Karpas-422 (cell line): ENCODE measurements at regions not wholly inside any gene's neighbourhood (a gene's known extent, or its start where the extent isn't known, plus 50 kb on each side); places are given as distances from the start of the nearest gene placed in this dataset.
A peak's percentile ranks its signal among the peaks of the same experiment; 100 is the strongest.
"Not testable (repeated sequence)": the region's sequence is repeated elsewhere in the genome, so short reads cannot be mapped to it uniquely, and the experiment has no call there.

Source experiments
- DNase-seq: peaks from one replicate; pipeline ENCODE4 v3.0.0-alpha.2; 2015
- H2AFZ ChIP-seq: fragments of 200-600 bp; sonication (generic); 2 replicates; pipeline ENCODE4 v1.6.1; 2014; ENCODE audit warnings: antibody characterized with exemption, low read length, mixed read lengths
- H3K27ac ChIP-seq: fragments of 200-600 bp; sonication (generic); 2 replicates; pipeline ENCODE4 v1.5.1; 2014; ENCODE audit warnings: mild to moderate bottlenecking, low read length, moderate library complexity
- H3K27me3 ChIP-seq: fragments of 200-600 bp; sonication (generic); 2 replicates; pipeline ENCODE4 v1.6.1; 2014; ENCODE audit warnings: low read length, mixed read lengths
- H3K36me3 ChIP-seq: fragments of 200-600 bp; sonication (generic); 2 replicates; pipeline ENCODE4 v1.6.1; 2014; ENCODE audit warnings: low read length, mixed read lengths; ENCODE audit not compliant: insufficient read depth
- H3K4me1 ChIP-seq: fragments of 200-600 bp; sonication (generic); 2 replicates; pipeline ENCODE4 v1.6.1; 2014; ENCODE audit warnings: mild to moderate bottlenecking, low read length, mixed read lengths
- H3K4me2 ChIP-seq: fragments of 200-600 bp; sonication (generic); 2 replicates; pipeline ENCODE4 v1.6.1; 2014; ENCODE audit warnings: low read length, low read depth, mild to moderate bottlenecking; ENCODE audit not compliant: poor library complexity, severe bottlenecking
- H3K4me3 ChIP-seq: fragments of 200-600 bp; sonication (generic); 2 replicates; pipeline ENCODE4 v1.5.1; 2014; ENCODE audit warnings: mild to moderate bottlenecking, antibody characterized with exemption, low read length, mixed read lengths
- H3K79me2 ChIP-seq: fragments of 200-600 bp; sonication (generic); 2 replicates; pipeline ENCODE4 v1.6.1; 2014; ENCODE audit warnings: mild to moderate bottlenecking, low read length, mixed read lengths
- H3K9ac ChIP-seq: fragments of 200-600 bp; sonication (generic); 2 replicates; pipeline ENCODE4 v1.6.0; 2014; ENCODE audit warnings: low read length
- H3K9me2 ChIP-seq: fragments of 200-600 bp; sonication (generic), shearing (Covaris generic); replicated peaks from 2 replicates; pipeline ENCODE4 v1.6.0; 2014; ENCODE audit warnings: mild to moderate bottlenecking, low read length, moderate library complexity; ENCODE audit not compliant: insufficient read depth
- H3K9me3 ChIP-seq: fragments of 300-700, 200-600 bp; sonication (generic); 2 replicates; pipeline ENCODE4 v1.6.1; 2014; ENCODE audit warnings: low read length, mixed read lengths
- H4K20me1 ChIP-seq: fragments of 200-600 bp; sonication (generic); 2 replicates; pipeline ENCODE4 v1.6.1; 2014; ENCODE audit warnings: mild to moderate bottlenecking, antibody characterized with exemption, low read length, low read depth; ENCODE audit not compliant: insufficient read depth

GRCh38 chrX:65451663-65452062, 82.9 kb downstream of the LAS1L start:
- Histone ChIP-seq H3K4me1 (no peaks in the 10 kb centered on the region), H3K27ac (no peak overlapping the region), H4K20me1 (no peaks in the 10 kb centered on the region), H3K4me3 (no peak overlapping the region), H2AFZ (no peak overlapping the region), H3K79me2 (no peaks in the 10 kb centered on the region), H3K9me3 (no peaks in the 10 kb centered on the region), H3K27me3 (no peaks in the 10 kb centered on the region), H3K4me2 (no peak overlapping the region), H3K36me3 (no peaks in the 10 kb centered on the region), H3K9me2 (no peaks in the 10 kb centered on the region), H3K9ac (no peak overlapping the region)
- peak; percentile 81 for DNase-seq

- Histone ChIP-seq H3K9me2 (no peaks in the 10 kb centered on the region), H3K4me3 (no peak overlapping the region), H2AFZ (no peak overlapping the region), H4K20me1 (no peaks in the 10 kb centered on the region), H3K4me1 (no peaks in the 10 kb centered on the region), H3K9ac (no peak overlapping the region), H3K36me3 (no peaks in the 10 kb centered on the region), H3K27me3 (no peaks in the 10 kb centered on the region), H3K27ac (no peak overlapping the region), H3K79me2 (no peaks in the 10 kb centered on the region), H3K9me3 (peaks cover 11% of the 10 kb centered on the region; the same call in 1 of the 2 replicates), H3K4me2 (no peak overlapping the region)
- DNase-seq, result no peak
These were observed 114.4 kb downstream of the LAS1L start for GRCh38 chrX:65420154-65420553.

- H3K9me2 ChIP-seq, H3K27me3 ChIP-seq, DNase-seq, H3K27ac ChIP-seq, H3K79me2 ChIP-seq, H3K36me3 ChIP-seq, H3K9me3 ChIP-seq, H3K4me2 ChIP-seq, H2AFZ ChIP-seq, H3K9ac ChIP-seq, H3K4me3 ChIP-seq, H3K4me1 ChIP-seq, H4K20me1 ChIP-seq: not testable (repeated sequence)
These were observed 126.9 kb downstream of the LAS1L start for GRCh38 chrX:65407662-65408061.

GRCh38 chrX:65407157-65407626, 127.4 kb downstream of the LAS1L start:
- no peak overlapping the region for H3K4me3 ChIP-seq
- H4K20me1 ChIP-seq, result no peaks in the 10 kb centered on the region
- no peak for DNase-seq
- H3K4me1 ChIP-seq, result no peaks in the 10 kb centered on the region
- H3K9me2 ChIP-seq, result no peaks in the 10 kb centered on the region
- no peak overlapping the region for H3K9ac ChIP-seq
- H3K27me3 ChIP-seq, result no peaks in the 10 kb centered on the region
- H3K4me2 ChIP-seq, result no peak overlapping the region
- no peak overlapping the region for H3K27ac ChIP-seq
- no peaks in the 10 kb centered on the region for H3K36me3 ChIP-seq
- H3K9me3 ChIP-seq, result peaks cover 4% of the 10 kb centered on the region; the same call in 1 of the 2 replicates
- no peaks in the 10 kb centered on the region for H3K79me2 ChIP-seq
- no peak overlapping the region for H2AFZ ChIP-seq

GRCh38 chrX:65406532-65406931, 128.1 kb downstream of the LAS1L start:
- DNase-seq, result no peak
- Histone ChIP-seq H3K4me2 (no peak overlapping the region), H3K27ac (no peak overlapping the region), H3K27me3 (no peaks in the 10 kb centered on the region), H3K4me1 (no peaks in the 10 kb centered on the region), H3K4me3 (no peak overlapping the region), H3K36me3 (no peaks in the 10 kb centered on the region), H4K20me1 (no peaks in the 10 kb centered on the region), H3K9me3 (peaks cover 4% of the 10 kb centered on the region), H3K9me2 (no peaks in the 10 kb centered on the region), H2AFZ (no peak overlapping the region), H3K79me2 (no peaks in the 10 kb centered on the region), H3K9ac (no peak overlapping the region)

DNA sequence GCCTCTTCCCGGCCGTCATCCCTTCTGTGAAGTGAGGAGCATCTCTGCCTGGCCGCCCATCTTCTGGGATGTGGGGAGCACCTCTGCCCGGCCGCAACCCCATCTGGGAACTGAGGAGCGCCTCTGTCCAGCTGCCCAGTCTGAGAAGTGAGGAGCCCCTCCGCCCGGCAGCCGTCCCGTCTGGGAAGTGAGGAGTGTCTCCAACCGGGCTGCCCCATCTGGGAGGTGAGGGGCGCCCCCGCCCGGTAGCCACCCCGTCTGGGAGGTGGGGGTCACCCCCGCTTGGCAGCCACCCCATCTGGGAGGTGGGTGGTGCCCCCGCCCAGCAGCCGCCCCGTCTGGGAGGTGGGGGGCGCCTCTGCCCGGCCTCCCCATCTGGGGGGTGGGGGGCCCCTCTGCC, 142.3 kb downstream of the LAS1L start:
- no peak overlapping the region for H3K4me3 ChIP-seq
- no peaks in the 10 kb centered on the region for H3K79me2 ChIP-seq
- no peaks in the 10 kb centered on the region for H3K36me3 ChIP-seq
- H2AFZ ChIP-seq, result no peak overlapping the region
- H3K4me2 ChIP-seq, result no peak overlapping the region
- no peaks in the 10 kb centered on the region for H3K27me3 ChIP-seq
- H3K4me1 ChIP-seq, result no peaks in the 10 kb centered on the region
- H3K9me2 ChIP-seq, result no peaks in the 10 kb centered on the region
- peaks cover 4% of the 10 kb centered on the region; the same call in 1 of the 2 replicates for H3K9me3 ChIP-seq
- H4K20me1 ChIP-seq, result no peaks in the 10 kb centered on the region
- DNase-seq, result no peak
- no peak overlapping the region for H3K27ac ChIP-seq
- H3K9ac ChIP-seq, result no peak overlapping the region

- H3K27me3 ChIP-seq, H3K36me3 ChIP-seq, H3K9me2 ChIP-seq, H3K79me2 ChIP-seq, H2AFZ ChIP-seq, H3K9me3 ChIP-seq, DNase-seq, H4K20me1 ChIP-seq, H3K4me3 ChIP-seq, H3K27ac ChIP-seq, H3K9ac ChIP-seq, H3K4me1 ChIP-seq, H3K4me2 ChIP-seq: not testable (repeated sequence)
These were observed 145.5 kb downstream of the LAS1L start for GRCh38 chrX:65389120-65389519.
